HEK293 (cell line): ENCODE measurements at regions not wholly inside any gene's neighbourhood (a gene's known extent, or its start where the extent isn't known, plus 50 kb on each side); places are given as distances from the start of the nearest gene placed in this dataset.

Source experiments
- CTCF ChIA-PET: fragments of 350-600 bp; formaldehyde crosslinking; extraction: SDS; loops from one replicate; lab custom pipeline; 2021; ENCODE audit warnings: antibody characterized with exemption; lab: Yijun Ruan, JAX
- POLR2A ChIA-PET: fragments of 300-600 bp; formaldehyde crosslinking; extraction: SDS; loops from one replicate; lab custom pipeline; 2020; ENCODE audit warnings: antibody characterized with exemption, inconsistent platforms; lab: Yijun Ruan, JAX
- H3K27ac ChIP-seq: fragments of 200-500 bp; sonication (Bioruptor generic); 2 replicates; pipeline ENCODE4 v1.5.1; 2014; ENCODE audit warnings: low read depth, low read length, control low read depth, inconsistent platforms; ENCODE audit errors: extremely low read depth
- H3K36me3 ChIP-seq, 2 experiments: fragments of 200-500 bp in 1 of 2; sonication (Bioruptor generic) in 1 of 2; 1 replicate in 1 of 2; 2 replicates in 1 of 2; pipeline ENCODE4 v1.5.1; 2014 to 2017; ENCODE audit warnings: inconsistent platforms in 2 of 2, low read length in 2 of 2; ENCODE audit not compliant: control insufficient read depth in 2 of 2, insufficient read depth in 1 of 2
- H3K4me1 ChIP-seq: fragments of 200-500 bp; sonication (Bioruptor generic); 2 replicates; pipeline ENCODE4 v1.5.1; 2014; ENCODE audit warnings: mild to moderate bottlenecking, low read length, inconsistent platforms; ENCODE audit not compliant: control insufficient read depth, insufficient read depth
- H3K4me3 ChIP-seq: 2 replicates; pipeline ENCODE4 v1.5.1; 2011; ENCODE audit warnings: low read depth, mild to moderate bottlenecking, control low read depth, low read length, moderate library complexity
- H3K9me3 ChIP-seq: fragments of 200-500 bp; sonication (Bioruptor generic); 2 replicates; pipeline ENCODE4 v1.5.1; 2014; ENCODE audit warnings: low read depth, low read length, inconsistent platforms; ENCODE audit not compliant: control insufficient read depth, insufficient read depth
- HOXC10 ChIP-seq: sonication (generic); formaldehyde crosslinking; IDR thresholded peaks from 2 replicates; pipeline ENCODE4 v1.8.1; 2023; ENCODE audit warnings: mild to moderate bottlenecking, missing genetic modification reagents
- REPIN1 ChIP-seq: fragments of 450-650 bp; formaldehyde crosslinking; IDR thresholded peaks from 2 replicates; pipeline ENCODE4 v1.5.1; 2017; ENCODE audit warnings: missing biosample characterization, missing genetic modification characterization, low read depth
- SCRT1 ChIP-seq: fragments of 450-650 bp; formaldehyde crosslinking; IDR thresholded peaks from 2 replicates; pipeline ENCODE4 v1.5.1; 2016; ENCODE audit warnings: missing biosample characterization, missing genetic modification characterization, borderline replicate concordance
- WT1 ChIP-seq: fragments of 450-650 bp; formaldehyde crosslinking; IDR thresholded peaks from 2 replicates; pipeline ENCODE4 v1.5.1; 2016; ENCODE audit warnings: missing biosample characterization, missing genetic modification characterization
- ZFHX2 ChIP-seq: fragments of 450-650 bp; formaldehyde crosslinking; conservative IDR thresholded peaks from 2 replicates; pipeline ENCODE4 v1.5.1; 2016; ENCODE audit warnings: missing biosample characterization, missing genetic modification characterization
- ZNF112 ChIP-seq: fragments of 450-650 bp; formaldehyde crosslinking; IDR thresholded peaks from 2 replicates; pipeline ENCODE4 v1.5.0; 2017; ENCODE audit warnings: missing biosample characterization, missing genetic modification characterization
- ZNF140 ChIP-seq: fragments of 450-650 bp; formaldehyde crosslinking; IDR thresholded peaks from 2 replicates; pipeline ENCODE4 v1.5.1; 2016; ENCODE audit warnings: missing biosample characterization, missing genetic modification characterization
- ZNF157 ChIP-seq: fragments of 450-650 bp; formaldehyde crosslinking; IDR thresholded peaks from 2 replicates; pipeline ENCODE4 v1.5.1; 2016; ENCODE audit warnings: missing biosample characterization, missing genetic modification characterization
- ZNF184 ChIP-seq: fragments of 450-650 bp; IDR thresholded peaks from 2 replicates; pipeline ENCODE4 v1.5.1; 2018; ENCODE audit warnings: missing biosample characterization, mild to moderate bottlenecking, missing genetic modification characterization
- ZNF248 ChIP-seq: fragments of 450-650 bp; formaldehyde crosslinking; IDR thresholded peaks from 2 replicates; pipeline ENCODE4 v1.5.1; 2017; ENCODE audit warnings: missing biosample characterization, missing genetic modification characterization
- ZNF585B ChIP-seq: fragments of 450-650 bp; formaldehyde crosslinking; IDR thresholded peaks from 2 replicates; pipeline ENCODE4 v1.5.1; 2016; ENCODE audit warnings: missing biosample characterization, missing genetic modification characterization
- ZNF610 ChIP-seq: fragments of 450-650 bp; formaldehyde crosslinking; IDR thresholded peaks from 2 replicates; pipeline ENCODE4 v1.5.1; 2016; ENCODE audit warnings: missing biosample characterization, missing genetic modification characterization, borderline replicate concordance
- TF ChIP-seq, protein P1 (sequence below): fragments of 450-650 bp; formaldehyde crosslinking; IDR thresholded peaks from 2 replicates; pipeline ENCODE4 v1.5.1; 2016; ENCODE audit warnings: missing biosample characterization, missing genetic modification characterization
- TF ChIP-seq, protein P2 (sequence below): fragments of 450-650 bp; IDR thresholded peaks from 2 replicates; pipeline ENCODE4 v1.5.1; 2018; ENCODE audit warnings: missing biosample characterization, missing genetic modification characterization
- TF ChIP-seq, protein P3 (sequence below): fragments of 450-650 bp; formaldehyde crosslinking; IDR thresholded peaks from 2 replicates; pipeline ENCODE4 v1.5.1; 2016; ENCODE audit warnings: missing biosample characterization, missing genetic modification characterization
- TF ChIP-seq, protein P4 (sequence below): sonication (generic); formaldehyde crosslinking; IDR thresholded peaks from 2 replicates; pipeline ENCODE4 v1.8.1; 2022; ENCODE audit warnings: mild to moderate bottlenecking, moderate library complexity, missing genetic modification reagents
- TF ChIP-seq, protein P5 (sequence below): fragments of 450-650 bp; formaldehyde crosslinking; IDR thresholded peaks from 2 replicates; pipeline ENCODE4 v1.5.1; 2016; ENCODE audit warnings: missing biosample characterization, missing genetic modification characterization, low read depth
- TF ChIP-seq, protein P6 (sequence below): fragments of 450-650 bp; formaldehyde crosslinking; IDR thresholded peaks from 2 replicates; pipeline ENCODE4 v1.5.1; 2016; ENCODE audit warnings: missing biosample characterization, missing genetic modification characterization, borderline replicate concordance

DNA sequence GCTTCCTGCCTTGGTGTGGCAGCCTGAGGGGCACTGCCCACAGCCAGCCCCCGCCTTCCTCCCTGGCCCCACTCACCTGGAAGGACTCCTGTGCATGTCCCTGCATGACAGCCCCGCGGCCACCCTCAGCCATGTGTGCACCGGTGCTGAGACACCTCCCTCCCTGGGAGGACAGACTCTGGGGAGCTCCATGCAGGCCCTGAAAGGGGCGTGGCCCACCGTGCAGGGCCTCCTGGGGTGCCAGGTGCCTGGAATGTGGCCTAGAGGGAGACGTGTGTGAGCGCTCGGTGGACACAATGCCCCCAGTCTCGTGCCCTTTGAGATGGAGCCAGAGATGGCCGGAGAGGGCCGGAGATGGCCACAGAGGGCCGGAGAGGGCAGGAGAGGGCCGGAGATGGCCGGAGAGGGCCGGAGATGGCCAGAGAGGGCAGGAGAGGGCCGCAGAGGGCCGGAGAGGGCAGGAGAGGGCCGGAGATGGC lies 59.1 kb upstream of the PPP2R2D start:
- TF ChIP-seq, protein P1, sequence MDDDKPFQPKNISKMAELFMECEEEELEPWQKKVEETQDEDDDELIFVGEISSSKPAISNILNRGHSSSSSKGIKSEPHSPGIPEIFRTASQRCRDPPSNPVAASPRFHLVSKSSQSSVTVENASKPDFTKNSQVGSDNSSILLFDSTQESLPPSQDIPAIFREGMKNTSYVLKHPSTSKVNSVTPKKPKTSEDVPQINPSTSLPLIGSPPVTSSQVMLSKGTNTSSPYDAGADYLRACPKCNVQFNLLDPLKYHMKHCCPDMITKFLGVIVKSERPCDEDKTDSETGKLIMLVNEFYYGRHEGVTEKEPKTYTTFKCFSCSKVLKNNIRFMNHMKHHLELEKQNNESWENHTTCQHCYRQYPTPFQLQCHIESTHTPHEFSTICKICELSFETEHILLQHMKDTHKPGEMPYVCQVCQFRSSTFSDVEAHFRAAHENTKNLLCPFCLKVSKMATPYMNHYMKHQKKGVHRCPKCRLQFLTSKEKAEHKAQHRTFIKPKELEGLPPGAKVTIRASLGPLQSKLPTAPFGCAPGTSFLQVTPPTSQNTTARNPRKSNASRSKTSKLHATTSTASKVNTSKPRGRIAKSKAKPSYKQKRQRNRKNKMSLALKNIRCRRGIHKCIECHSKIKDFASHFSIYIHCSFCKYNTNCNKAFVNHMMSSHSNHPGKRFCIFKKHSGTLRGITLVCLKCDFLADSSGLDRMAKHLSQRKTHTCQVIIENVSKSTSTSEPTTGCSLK (tag by site-specific recombination), result no peak
- TF ChIP-seq, protein P2, sequence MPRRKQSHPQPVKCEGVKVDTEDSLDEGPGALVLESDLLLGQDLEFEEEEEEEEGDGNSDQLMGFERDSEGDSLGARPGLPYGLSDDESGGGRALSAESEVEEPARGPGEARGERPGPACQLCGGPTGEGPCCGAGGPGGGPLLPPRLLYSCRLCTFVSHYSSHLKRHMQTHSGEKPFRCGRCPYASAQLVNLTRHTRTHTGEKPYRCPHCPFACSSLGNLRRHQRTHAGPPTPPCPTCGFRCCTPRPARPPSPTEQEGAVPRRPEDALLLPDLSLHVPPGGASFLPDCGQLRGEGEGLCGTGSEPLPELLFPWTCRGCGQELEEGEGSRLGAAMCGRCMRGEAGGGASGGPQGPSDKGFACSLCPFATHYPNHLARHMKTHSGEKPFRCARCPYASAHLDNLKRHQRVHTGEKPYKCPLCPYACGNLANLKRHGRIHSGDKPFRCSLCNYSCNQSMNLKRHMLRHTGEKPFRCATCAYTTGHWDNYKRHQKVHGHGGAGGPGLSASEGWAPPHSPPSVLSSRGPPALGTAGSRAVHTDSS (tag by site-specific recombination), result no peak
- no peak for TF ChIP-seq WT1 (tag by site-specific recombination)
- TF ChIP-seq HOXC10 (CRISPR knock-in tag), result no peak
- no peak for TF ChIP-seq ZNF610
- no peak for TF ChIP-seq ZNF140
- TF ChIP-seq, protein P3, sequence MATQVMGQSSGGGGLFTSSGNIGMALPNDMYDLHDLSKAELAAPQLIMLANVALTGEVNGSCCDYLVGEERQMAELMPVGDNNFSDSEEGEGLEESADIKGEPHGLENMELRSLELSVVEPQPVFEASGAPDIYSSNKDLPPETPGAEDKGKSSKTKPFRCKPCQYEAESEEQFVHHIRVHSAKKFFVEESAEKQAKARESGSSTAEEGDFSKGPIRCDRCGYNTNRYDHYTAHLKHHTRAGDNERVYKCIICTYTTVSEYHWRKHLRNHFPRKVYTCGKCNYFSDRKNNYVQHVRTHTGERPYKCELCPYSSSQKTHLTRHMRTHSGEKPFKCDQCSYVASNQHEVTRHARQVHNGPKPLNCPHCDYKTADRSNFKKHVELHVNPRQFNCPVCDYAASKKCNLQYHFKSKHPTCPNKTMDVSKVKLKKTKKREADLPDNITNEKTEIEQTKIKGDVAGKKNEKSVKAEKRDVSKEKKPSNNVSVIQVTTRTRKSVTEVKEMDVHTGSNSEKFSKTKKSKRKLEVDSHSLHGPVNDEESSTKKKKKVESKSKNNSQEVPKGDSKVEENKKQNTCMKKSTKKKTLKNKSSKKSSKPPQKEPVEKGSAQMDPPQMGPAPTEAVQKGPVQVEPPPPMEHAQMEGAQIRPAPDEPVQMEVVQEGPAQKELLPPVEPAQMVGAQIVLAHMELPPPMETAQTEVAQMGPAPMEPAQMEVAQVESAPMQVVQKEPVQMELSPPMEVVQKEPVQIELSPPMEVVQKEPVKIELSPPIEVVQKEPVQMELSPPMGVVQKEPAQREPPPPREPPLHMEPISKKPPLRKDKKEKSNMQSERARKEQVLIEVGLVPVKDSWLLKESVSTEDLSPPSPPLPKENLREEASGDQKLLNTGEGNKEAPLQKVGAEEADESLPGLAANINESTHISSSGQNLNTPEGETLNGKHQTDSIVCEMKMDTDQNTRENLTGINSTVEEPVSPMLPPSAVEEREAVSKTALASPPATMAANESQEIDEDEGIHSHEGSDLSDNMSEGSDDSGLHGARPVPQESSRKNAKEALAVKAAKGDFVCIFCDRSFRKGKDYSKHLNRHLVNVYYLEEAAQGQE (tag by site-specific recombination), result no peak
- TF ChIP-seq ZNF248 (tag by site-specific recombination), result no peak
- no peak for TF ChIP-seq ZFHX2 (tag by site-specific recombination)
- TF ChIP-seq, protein P4, sequence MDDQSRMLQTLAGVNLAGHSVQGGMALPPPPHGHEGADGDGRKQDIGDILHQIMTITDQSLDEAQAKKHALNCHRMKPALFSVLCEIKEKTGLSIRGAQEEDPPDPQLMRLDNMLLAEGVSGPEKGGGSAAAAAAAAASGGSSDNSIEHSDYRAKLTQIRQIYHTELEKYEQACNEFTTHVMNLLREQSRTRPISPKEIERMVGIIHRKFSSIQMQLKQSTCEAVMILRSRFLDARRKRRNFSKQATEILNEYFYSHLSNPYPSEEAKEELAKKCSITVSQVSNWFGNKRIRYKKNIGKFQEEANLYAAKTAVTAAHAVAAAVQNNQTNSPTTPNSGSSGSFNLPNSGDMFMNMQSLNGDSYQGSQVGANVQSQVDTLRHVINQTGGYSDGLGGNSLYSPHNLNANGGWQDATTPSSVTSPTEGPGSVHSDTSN (CRISPR knock-in tag), result no peak
- TF ChIP-seq ZNF184 (tag by site-specific recombination), result no peak
- TF ChIP-seq, protein P5, sequence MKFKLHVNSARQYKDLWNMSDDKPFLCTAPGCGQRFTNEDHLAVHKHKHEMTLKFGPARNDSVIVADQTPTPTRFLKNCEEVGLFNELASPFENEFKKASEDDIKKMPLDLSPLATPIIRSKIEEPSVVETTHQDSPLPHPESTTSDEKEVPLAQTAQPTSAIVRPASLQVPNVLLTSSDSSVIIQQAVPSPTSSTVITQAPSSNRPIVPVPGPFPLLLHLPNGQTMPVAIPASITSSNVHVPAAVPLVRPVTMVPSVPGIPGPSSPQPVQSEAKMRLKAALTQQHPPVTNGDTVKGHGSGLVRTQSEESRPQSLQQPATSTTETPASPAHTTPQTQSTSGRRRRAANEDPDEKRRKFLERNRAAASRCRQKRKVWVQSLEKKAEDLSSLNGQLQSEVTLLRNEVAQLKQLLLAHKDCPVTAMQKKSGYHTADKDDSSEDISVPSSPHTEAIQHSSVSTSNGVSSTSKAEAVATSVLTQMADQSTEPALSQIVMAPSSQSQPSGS (tag by site-specific recombination), result no peak
- TF ChIP-seq SCRT1 (tag by site-specific recombination), result no peak
- TF ChIP-seq ZNF112 (tag by site-specific recombination), result no peak
- TF ChIP-seq REPIN1 (tag by site-specific recombination), result no peak
- TF ChIP-seq ZNF157 (tag by site-specific recombination), result no peak
- TF ChIP-seq, protein P6, sequence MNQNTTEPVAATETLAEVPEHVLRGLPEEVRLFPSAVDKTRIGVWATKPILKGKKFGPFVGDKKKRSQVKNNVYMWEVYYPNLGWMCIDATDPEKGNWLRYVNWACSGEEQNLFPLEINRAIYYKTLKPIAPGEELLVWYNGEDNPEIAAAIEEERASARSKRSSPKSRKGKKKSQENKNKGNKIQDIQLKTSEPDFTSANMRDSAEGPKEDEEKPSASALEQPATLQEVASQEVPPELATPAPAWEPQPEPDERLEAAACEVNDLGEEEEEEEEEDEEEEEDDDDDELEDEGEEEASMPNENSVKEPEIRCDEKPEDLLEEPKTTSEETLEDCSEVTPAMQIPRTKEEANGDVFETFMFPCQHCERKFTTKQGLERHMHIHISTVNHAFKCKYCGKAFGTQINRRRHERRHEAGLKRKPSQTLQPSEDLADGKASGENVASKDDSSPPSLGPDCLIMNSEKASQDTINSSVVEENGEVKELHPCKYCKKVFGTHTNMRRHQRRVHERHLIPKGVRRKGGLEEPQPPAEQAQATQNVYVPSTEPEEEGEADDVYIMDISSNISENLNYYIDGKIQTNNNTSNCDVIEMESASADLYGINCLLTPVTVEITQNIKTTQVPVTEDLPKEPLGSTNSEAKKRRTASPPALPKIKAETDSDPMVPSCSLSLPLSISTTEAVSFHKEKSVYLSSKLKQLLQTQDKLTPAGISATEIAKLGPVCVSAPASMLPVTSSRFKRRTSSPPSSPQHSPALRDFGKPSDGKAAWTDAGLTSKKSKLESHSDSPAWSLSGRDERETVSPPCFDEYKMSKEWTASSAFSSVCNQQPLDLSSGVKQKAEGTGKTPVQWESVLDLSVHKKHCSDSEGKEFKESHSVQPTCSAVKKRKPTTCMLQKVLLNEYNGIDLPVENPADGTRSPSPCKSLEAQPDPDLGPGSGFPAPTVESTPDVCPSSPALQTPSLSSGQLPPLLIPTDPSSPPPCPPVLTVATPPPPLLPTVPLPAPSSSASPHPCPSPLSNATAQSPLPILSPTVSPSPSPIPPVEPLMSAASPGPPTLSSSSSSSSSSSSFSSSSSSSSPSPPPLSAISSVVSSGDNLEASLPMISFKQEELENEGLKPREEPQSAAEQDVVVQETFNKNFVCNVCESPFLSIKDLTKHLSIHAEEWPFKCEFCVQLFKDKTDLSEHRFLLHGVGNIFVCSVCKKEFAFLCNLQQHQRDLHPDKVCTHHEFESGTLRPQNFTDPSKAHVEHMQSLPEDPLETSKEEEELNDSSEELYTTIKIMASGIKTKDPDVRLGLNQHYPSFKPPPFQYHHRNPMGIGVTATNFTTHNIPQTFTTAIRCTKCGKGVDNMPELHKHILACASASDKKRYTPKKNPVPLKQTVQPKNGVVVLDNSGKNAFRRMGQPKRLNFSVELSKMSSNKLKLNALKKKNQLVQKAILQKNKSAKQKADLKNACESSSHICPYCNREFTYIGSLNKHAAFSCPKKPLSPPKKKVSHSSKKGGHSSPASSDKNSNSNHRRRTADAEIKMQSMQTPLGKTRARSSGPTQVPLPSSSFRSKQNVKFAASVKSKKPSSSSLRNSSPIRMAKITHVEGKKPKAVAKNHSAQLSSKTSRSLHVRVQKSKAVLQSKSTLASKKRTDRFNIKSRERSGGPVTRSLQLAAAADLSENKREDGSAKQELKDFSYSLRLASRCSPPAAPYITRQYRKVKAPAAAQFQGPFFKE (tag by site-specific recombination), result no peak
- no peak for TF ChIP-seq ZNF585B (tag by site-specific recombination)
- no peaks in the 10 kb centered on the region for H3K4me1 ChIP-seq
- ChIA-PET CTCF (no interaction called here), POLR2A (no interaction called here)
- no peak overlapping the region for H3K4me3 ChIP-seq
- no peak overlapping the region for H3K27ac ChIP-seq
- H3K36me3 ChIP-seq, result no peaks in the 10 kb centered on the region
- no peaks in the 10 kb centered on the region for H3K9me3 ChIP-seq
